H9 (cell line): ENCODE measurements at regions not wholly inside any gene's neighbourhood (a gene's known extent, or its start where the extent isn't known, plus 50 kb on each side); places are given as distances from the start of the nearest gene placed in this dataset.

Experiments
- DNase-seq: peaks from one replicate; pipeline ENCODE4 v3.0.0-alpha.2; 2017
- H2AFZ ChIP-seq: one replicate; pipeline ENCODE4 v1.6.1; 2013; ENCODE audit warnings: mild to moderate bottlenecking, low read length, control low read depth, moderate library complexity
- H2AK5ac ChIP-seq: 2 replicates; pipeline ENCODE4 v1.6.1; 2013; ENCODE audit warnings: low read length, control low read depth, mixed read lengths; ENCODE audit not compliant: insufficient read length
- H2BK120ac ChIP-seq: one replicate; pipeline ENCODE4 v1.6.1; 2013; ENCODE audit warnings: low read depth, mild to moderate bottlenecking, low read length, control low read depth, inconsistent platforms; ENCODE audit not compliant: poor library complexity, severe bottlenecking
- H2BK12ac ChIP-seq: 2 replicates; pipeline ENCODE4 v1.6.1; 2013; ENCODE audit warnings: low read length, control low read depth, mixed read lengths, low read depth; ENCODE audit not compliant: insufficient read length
- H2BK15ac ChIP-seq: 2 replicates; pipeline ENCODE4 v1.6.1; 2013; ENCODE audit warnings: low read depth, low read length, control low read depth
- H2BK20ac ChIP-seq: one replicate; pipeline ENCODE4 v1.6.1; 2013; ENCODE audit warnings: low read depth, mild to moderate bottlenecking, low read length, control low read depth, inconsistent platforms; ENCODE audit not compliant: poor library complexity, severe bottlenecking
- H2BK5ac ChIP-seq: 2 replicates; pipeline ENCODE4 v1.6.1; 2013; ENCODE audit warnings: low read length, control low read depth, mixed read lengths; ENCODE audit not compliant: insufficient read length
- H3K14ac ChIP-seq: 2 replicates; pipeline ENCODE4 v1.6.1; 2013; ENCODE audit warnings: low read length, control low read depth; ENCODE audit not compliant: insufficient read depth
- H3K18ac ChIP-seq: 2 replicates; pipeline ENCODE4 v1.6.1; 2013; ENCODE audit warnings: low read depth, mild to moderate bottlenecking, mixed read lengths, low read length, control low read depth; ENCODE audit not compliant: insufficient read length
- H3K23ac ChIP-seq: 2 replicates; pipeline ENCODE4 v1.6.1; 2013; ENCODE audit warnings: low read length, control low read depth, mixed read lengths, low read depth; ENCODE audit not compliant: insufficient read length
- H3K23me2 ChIP-seq: 2 replicates; pipeline ENCODE4 v1.6.1; 2013; ENCODE audit warnings: low read depth, mild to moderate bottlenecking, mixed read lengths, low read length, control low read depth; ENCODE audit not compliant: insufficient read length, poor library complexity, severe bottlenecking
- H3K27ac ChIP-seq: 2 replicates; pipeline ENCODE4 v1.5.1; 2013; ENCODE audit warnings: low read length, control low read depth, mixed read lengths, low read depth; ENCODE audit not compliant: insufficient read length
- H3K27me3 ChIP-seq: 2 replicates; pipeline ENCODE4 v1.6.1; 2013; ENCODE audit warnings: low read length, control low read depth, inconsistent platforms; ENCODE audit not compliant: insufficient read depth
- H3K4ac ChIP-seq: 2 replicates; pipeline ENCODE4 v1.6.1; 2013; ENCODE audit warnings: low read depth, mild to moderate bottlenecking, control low read depth, inconsistent platforms, low read length, moderate library complexity
- H3K4me1 ChIP-seq: 2 replicates; pipeline ENCODE4 v1.6.1; 2013; ENCODE audit warnings: low read length, control low read depth, inconsistent platforms; ENCODE audit not compliant: insufficient read depth
- H3K4me2 ChIP-seq: 2 replicates; pipeline ENCODE4 v1.6.1; 2013; ENCODE audit warnings: low read length, control low read depth, mixed read lengths; ENCODE audit not compliant: insufficient read length, insufficient read depth
- H3K56ac ChIP-seq: 2 replicates; pipeline ENCODE4 v1.6.1; 2013; ENCODE audit warnings: low read depth, mild to moderate bottlenecking, mixed read lengths, low read length, control low read depth; ENCODE audit not compliant: insufficient read length
- H3K79me1 ChIP-seq: 2 replicates; pipeline ENCODE4 v1.6.1; 2013; ENCODE audit warnings: low read depth, mild to moderate bottlenecking, moderate library complexity, low read length, control low read depth, inconsistent platforms; ENCODE audit not compliant: insufficient read depth, poor library complexity, severe bottlenecking
- H3K79me2 ChIP-seq: 2 replicates; pipeline ENCODE4 v1.6.1; 2013; ENCODE audit warnings: low read length, control low read depth, inconsistent platforms; ENCODE audit not compliant: insufficient read depth
- H3K9ac ChIP-seq: 2 replicates; pipeline ENCODE4 v1.6.1; 2013; ENCODE audit warnings: low read length, control low read depth, mixed read lengths; ENCODE audit not compliant: insufficient read length; ENCODE audit errors: extremely low read depth
- H3K9me3 ChIP-seq: one replicate; pipeline ENCODE4 v1.6.1; 2013; ENCODE audit warnings: low read depth, low read length, inconsistent platforms; ENCODE audit not compliant: control insufficient read depth
- H3T11ph ChIP-seq: one replicate; pipeline ENCODE4 v1.6.1; 2013; ENCODE audit warnings: mild to moderate bottlenecking, low read length, control low read depth, inconsistent platforms
- H4K20me1 ChIP-seq: one replicate; pipeline ENCODE4 v1.6.1; 2013; ENCODE audit not compliant: control insufficient read depth, insufficient read length, insufficient read depth
- H4K5ac ChIP-seq: 2 replicates; pipeline ENCODE4 v1.6.1; 2013; ENCODE audit warnings: low read depth, mild to moderate bottlenecking, mixed read lengths, low read length, control low read depth; ENCODE audit not compliant: insufficient read length
- H4K8ac ChIP-seq: replicated peaks from 2 replicates; pipeline ENCODE4 v1.6.1; 2013; ENCODE audit warnings: low read length, control low read depth, mixed read lengths, low read depth; ENCODE audit not compliant: insufficient read length
- H4K91ac ChIP-seq: 2 replicates; pipeline ENCODE4 v1.6.1; 2013; ENCODE audit warnings: low read depth, mild to moderate bottlenecking, moderate library complexity, mixed read lengths, low read length, control low read depth; ENCODE audit not compliant: insufficient read length
- H3K27ac Mint-ChIP-seq, 3 experiments: 2 replicates in 2 of 3; 3 replicates in 1 of 3; pipeline ENCODE4 v1.8.0; 2020 to 2021; ENCODE audit warnings: mixed read lengths in 3 of 3, mild to moderate bottlenecking in 1 of 3, moderate library complexity in 1 of 3
- H3K27me3 Mint-ChIP-seq: 2 replicates; pipeline ENCODE4 v1.8.0; 2021; ENCODE audit warnings: low read depth, mild to moderate bottlenecking, moderate library complexity, mixed read lengths
- H3K36me3 Mint-ChIP-seq, 3 experiments: 2 replicates in 2 of 3; 3 replicates in 1 of 3; pipeline ENCODE4 v1.8.0; 2020 to 2021; ENCODE audit warnings: low read depth in 3 of 3, mixed read lengths in 3 of 3; ENCODE audit not compliant: insufficient read depth in 1 of 3
- H3K4me1 Mint-ChIP-seq, 2 experiments: 2 replicates each; pipeline ENCODE4 v1.8.0; 2020; ENCODE audit warnings: mixed read lengths in 2 of 2
- H3K4me3 Mint-ChIP-seq, 2 experiments: 2 replicates in 1 of 2; 3 replicates in 1 of 2; pipeline ENCODE4 v1.8.0; 2020 to 2021; ENCODE audit warnings: mild to moderate bottlenecking in 2 of 2, mixed read lengths in 2 of 2, moderate library complexity in 1 of 2
- H3K9me3 Mint-ChIP-seq, 2 experiments: 2 replicates in 1 of 2; 3 replicates in 1 of 2; pipeline ENCODE4 v1.8.0; 2020; ENCODE audit warnings: mild to moderate bottlenecking in 2 of 2, mixed read lengths in 2 of 2, moderate library complexity in 1 of 2
- CTCF ChIP-seq: fragments of 200-600 bp; sonication (generic); conservative IDR thresholded peaks from 3 replicates; pipeline ENCODE4 v1.8.0; 2021; ENCODE audit warnings: antibody characterized with exemption, mild to moderate bottlenecking
- WGBS: extraction: QIAGEN DNeasy Blood & Tissue Kit; methylation state at CpG from one replicate; pipeline ENCODE4 v1.1.7; 2013; ENCODE audit warnings: missing lambda C conversion rate, low lambda C conversion rate, mixed read lengths; ENCODE audit not compliant: insufficient read length; ENCODE audit errors: extremely low coverage; 5-methylcytosine and 5-hydroxymethylcytosine counted together

DNA sequence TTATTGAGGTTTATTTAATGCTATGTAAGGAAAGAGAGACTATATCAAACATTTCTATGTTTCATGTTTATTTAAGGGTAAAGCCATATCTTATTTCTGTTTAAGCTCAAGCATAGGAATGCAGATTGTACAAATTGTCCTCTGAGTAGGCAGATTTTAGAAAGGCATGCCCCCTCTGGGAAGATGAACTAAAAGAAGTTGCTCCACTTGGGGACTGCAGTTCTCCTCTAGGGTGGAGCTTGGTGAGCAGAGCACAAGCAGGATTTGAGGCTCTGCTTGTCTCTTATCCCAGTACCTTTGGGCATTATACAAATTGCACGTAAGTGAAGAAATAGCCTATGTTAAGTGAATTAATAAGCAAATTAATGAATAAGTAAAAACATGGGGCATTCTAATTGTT, 96.2 kb upstream of the PDE3A start:
- Histone ChIP-seq H3K9me3 (no peaks in the 10 kb centered on the region), H4K5ac (no peak overlapping the region), H3K4ac (no peak overlapping the region), H4K8ac (no peak overlapping the region), H2AFZ (no peak overlapping the region), H2AK5ac (no peak overlapping the region), H3K9ac (no peak overlapping the region), H3K18ac (no peak overlapping the region), H4K91ac (no peak overlapping the region), H3T11ph (no peak overlapping the region), H3K23ac (no peak overlapping the region), H3K27ac (no peak overlapping the region), H3K79me1 (no peaks in the 10 kb centered on the region), H3K56ac (no peak overlapping the region), H2BK120ac (no peak overlapping the region), H2BK12ac (no peak overlapping the region), H3K27me3 (no peaks in the 10 kb centered on the region), H2BK5ac (no peak overlapping the region), H3K4me1 (peaks cover 4% of the 10 kb centered on the region; the same call in 1 of the 2 replicates), H3K23me2 (no peaks in the 10 kb centered on the region), H2BK20ac (no peak overlapping the region), H2BK15ac (no peak overlapping the region), H3K79me2 (no peaks in the 10 kb centered on the region), H3K4me2 (no peak overlapping the region), H3K14ac (no peak overlapping the region), H4K20me1 (no peaks in the 10 kb centered on the region)
- Mint-ChIP-seq H3K4me3 (no peak overlapping the region), H3K27ac (no peak overlapping the region), H3K4me1 (peaks cover 13 to 18% of the 10 kb centered on the region in 2 experiments), H3K27me3 (no peaks in the 10 kb centered on the region), H3K36me3 (no peaks in the 10 kb centered on the region), H3K9me3 (no peaks in the 10 kb centered on the region)
- no peak for TF ChIP-seq CTCF
- no peak for DNase-seq
- WGBS = no CpG with 5 or more reads among the region's 1 CpG
